HCT116 (cell line): ENCODE measurements at regions not wholly inside any gene's neighbourhood (a gene's known extent, or its start where the extent isn't known, plus 50 kb on each side); places are given as distances from the start of the nearest gene placed in this dataset.

ENCODE experiments used
- ATAC-seq: fragments of 200-7000 bp; cut with Tn5 transposase; 2 replicates; pipeline ENCODE4 v1.9.1; 2020; ENCODE audit warnings: mild to moderate bottlenecking, moderate library complexity
- BruUV-seq: library from RNA; stranded (reverse); fragments of 400-500 nt; replicated peaks from 2 replicates; lab custom pipeline; 2021; lab: Mats Ljungman, UMichigan
- CTCF ChIA-PET: fragments of 300-600 bp; sonication (Branson Sonifier 250); formaldehyde crosslinking; loops from one replicate; lab custom pipeline; 2021; ENCODE audit warnings: antibody characterized with exemption; lab: Charles Lee
- POLR2A ChIA-PET: fragments of 300-600, 350-600 bp; sonication (Branson Sonifier 250); formaldehyde crosslinking; loops from one replicate; lab custom pipeline; 2021; ENCODE audit warnings: antibody characterized with exemption; lab: Charles Lee
- RAD21 ChIA-PET, 2 experiments: fragments of 300-600 bp; sonication (Branson Sonifier 250); formaldehyde crosslinking; loops; one replicate each; lab custom pipeline; 2023; ENCODE audit warnings: low total read pairs in 2 of 2; ENCODE audit not compliant: uncharacterized antibody in 2 of 2, unreplicated experiment in 2 of 2, low non-redundant PET in 1 of 2; lab: Charles Lee
- DNase-seq: peaks from one replicate; pipeline ENCODE4 v3.0.0-alpha.2; 2010; ENCODE audit warnings: low read depth, low spot score
- H2AFZ ChIP-seq: fragments of 200-600 bp; shearing (Covaris generic), sonication (generic); 2 replicates; pipeline ENCODE4 v1.6.1; 2017; ENCODE audit warnings: low read depth, mixed run types, mixed read lengths, antibody characterized with exemption, low read length; ENCODE audit not compliant: poor library complexity, severe bottlenecking
- H3K27ac ChIP-seq: 2 replicates; pipeline ENCODE4 v1.5.1; 2012; ENCODE audit warnings: low read depth, low read length
- H3K27me3 ChIP-seq: fragments of 200-600 bp; sonication (generic); 2 replicates; pipeline ENCODE4 v1.6.1; 2016; ENCODE audit warnings: mixed run types, low read length, mixed read lengths; ENCODE audit not compliant: insufficient read depth
- H3K36me3 ChIP-seq, 2 experiments: fragments of 200-500 bp in 1 of 2; fragments of 200-600 bp in 1 of 2; sonication (Bioruptor generic) in 1 of 2; sonication (generic) in 1 of 2; 2 replicates each; pipeline versions ENCODE4 v1.5.1 to v1.6.1; 2014 to 2016; ENCODE audit warnings: low read length in 2 of 2, inconsistent platforms in 1 of 2, mixed read lengths in 1 of 2, mixed run types in 1 of 2; ENCODE audit not compliant: insufficient read depth in 2 of 2, control insufficient read depth in 1 of 2
- H3K4me1 ChIP-seq, 2 experiments: fragments of 200-600 bp in 1 of 2; sonication (generic) in 1 of 2; 2 replicates each; pipeline versions ENCODE4 v1.5.1 to v1.6.1; 2012 to 2017; ENCODE audit warnings: low read length in 2 of 2, inconsistent platforms in 1 of 2, mild to moderate bottlenecking in 1 of 2, mixed read lengths in 1 of 2, mixed run types in 1 of 2, moderate library complexity in 1 of 2; ENCODE audit not compliant: insufficient read depth in 2 of 2, control insufficient read depth in 1 of 2
- H3K4me2 ChIP-seq: fragments of 200-600 bp; sonication (generic); 2 replicates; pipeline ENCODE4 v1.6.1; 2017; ENCODE audit warnings: mixed run types, low read length, mixed read lengths
- H3K4me3 ChIP-seq, 2 experiments: fragments of 200-600 bp in 1 of 2; sonication (generic) in 1 of 2; replicated peaks in 1 of 2; 2 replicates each; pipeline ENCODE4 v1.5.1; 2011 to 2016; ENCODE audit warnings: low read length in 2 of 2, control low read depth in 1 of 2, low read depth in 1 of 2, mild to moderate bottlenecking in 1 of 2, mixed read lengths in 1 of 2, mixed run types in 1 of 2
- H3K79me2 ChIP-seq: fragments of 200-600 bp; sonication (generic); 2 replicates; pipeline ENCODE4 v1.6.1; 2017; ENCODE audit warnings: mild to moderate bottlenecking, mixed run types, low read length, moderate library complexity, mixed read lengths; ENCODE audit not compliant: insufficient read depth
- H3K9ac ChIP-seq: fragments of 200-600 bp; sonication (generic); 2 replicates; pipeline ENCODE4 v1.6.1; 2016; ENCODE audit warnings: low read length, mixed read lengths
- H3K9me2 ChIP-seq: fragments of 200-600 bp; sonication (generic), shearing (Covaris generic); 2 replicates; pipeline ENCODE4 v1.6.1; 2017; ENCODE audit warnings: mixed run types, mild to moderate bottlenecking, moderate library complexity; ENCODE audit not compliant: insufficient read depth
- H3K9me3 ChIP-seq, 2 experiments: fragments of 200-500 bp in 1 of 2; fragments of 200-600 bp in 1 of 2; sonication (Bioruptor generic) in 1 of 2; sonication (generic) in 1 of 2; 2 replicates each; pipeline ENCODE4 v1.6.1; 2014 to 2017; ENCODE audit warnings: low read length in 2 of 2, mixed read lengths in 2 of 2, inconsistent platforms in 1 of 2, low read depth in 1 of 2, mild to moderate bottlenecking in 1 of 2, mixed run types in 1 of 2, moderate library complexity in 1 of 2; ENCODE audit not compliant: control insufficient read depth in 1 of 2, insufficient read depth in 1 of 2
- H4K20me1 ChIP-seq: fragments of 200-600 bp; sonication (generic), shearing (Covaris generic); 2 replicates; pipeline ENCODE4 v1.6.1; 2017; ENCODE audit warnings: mixed run types, mild to moderate bottlenecking, moderate library complexity; ENCODE audit not compliant: insufficient read depth
- CEBPB ChIP-seq: IDR thresholded peaks from 2 replicates; pipeline ENCODE4 v1.6.1; 2012; ENCODE audit warnings: low read depth
- EGR1 ChIP-seq: IDR thresholded peaks from 2 replicates; pipeline ENCODE4 v1.6.1; 2012; ENCODE audit warnings: low read depth
- EZH2 ChIP-seq: fragments of 200-600 bp; sonication (generic); IDR thresholded peaks from 2 replicates; pipeline ENCODE4 v1.6.1; 2017; ENCODE audit warnings: antibody characterized with exemption, mixed run types
- EZH2phosphoT487 ChIP-seq: fragments of 200-600 bp; IDR thresholded peaks from 2 replicates; pipeline ENCODE4 v1.6.1; 2018; ENCODE audit warnings: antibody characterized with exemption, borderline replicate concordance
- RAD21 ChIP-seq: IDR thresholded peaks from 2 replicates; pipeline ENCODE4 v1.6.1; 2012; ENCODE audit warnings: low read depth, mild to moderate bottlenecking
- SP1 ChIP-seq: IDR thresholded peaks from 2 replicates; pipeline ENCODE4 v1.6.1; 2012; ENCODE audit warnings: low read depth
- TCF7L2 ChIP-seq: IDR thresholded peaks from 2 replicates; pipeline ENCODE4 v1.7.0; 2011; ENCODE audit warnings: borderline replicate concordance, inconsistent platforms; ENCODE audit not compliant: insufficient read depth, insufficient read length; ENCODE audit errors: extremely low read depth
- YY1 ChIP-seq: IDR thresholded peaks from 2 replicates; pipeline ENCODE4 v1.6.1; 2011; ENCODE audit warnings: low read length, low read depth, moderate library complexity, mild to moderate bottlenecking; ENCODE audit not compliant: insufficient replicate concordance; ENCODE audit errors: extremely low read depth
- ZFX ChIP-seq: fragments of 450-650 bp; IDR thresholded peaks from 2 replicates; pipeline ENCODE4 v1.6.1; 2017
- ZNF274 ChIP-seq: fragments of 200-500 bp; sonication (Bioruptor generic); IDR thresholded peaks from 2 replicates; pipeline ENCODE4 v1.6.1; 2014; ENCODE audit warnings: mild to moderate bottlenecking, low read depth, low read length, inconsistent platforms
- intact Hi-C: fragments of 100-400 bp; cut with micrococcal nuclease; formaldehyde crosslinking; loops from 2 replicates; pipeline ENCODE4 v1.10.0; 2022
- TF ChIP-seq, protein P1 (sequence below): IDR thresholded peaks from 2 replicates; pipeline ENCODE4 v1.6.1; 2012; ENCODE audit warnings: low read depth
- TF ChIP-seq, protein P2 (sequence below), 3 experiments: fragments of 200-600 bp in 1 of 3; sonication (generic) in 1 of 3; IDR thresholded peaks in 2 of 3; conservative IDR thresholded peaks in 1 of 3; 2 replicates each; pipeline ENCODE4 v1.5.1; 2012 to 2017; ENCODE audit warnings: low read depth in 2 of 3, low read length in 2 of 3, antibody characterized with exemption in 1 of 3, borderline replicate concordance in 1 of 3, control low read depth in 1 of 3, mild to moderate bottlenecking in 1 of 3, mixed read lengths in 1 of 3, mixed run types in 1 of 3, moderate library complexity in 1 of 3; ENCODE audit not compliant: insufficient read depth in 1 of 3
- TF ChIP-seq, protein P3 (sequence below): IDR thresholded peaks from 2 replicates; pipeline ENCODE4 v1.6.1; 2012

DNA sequence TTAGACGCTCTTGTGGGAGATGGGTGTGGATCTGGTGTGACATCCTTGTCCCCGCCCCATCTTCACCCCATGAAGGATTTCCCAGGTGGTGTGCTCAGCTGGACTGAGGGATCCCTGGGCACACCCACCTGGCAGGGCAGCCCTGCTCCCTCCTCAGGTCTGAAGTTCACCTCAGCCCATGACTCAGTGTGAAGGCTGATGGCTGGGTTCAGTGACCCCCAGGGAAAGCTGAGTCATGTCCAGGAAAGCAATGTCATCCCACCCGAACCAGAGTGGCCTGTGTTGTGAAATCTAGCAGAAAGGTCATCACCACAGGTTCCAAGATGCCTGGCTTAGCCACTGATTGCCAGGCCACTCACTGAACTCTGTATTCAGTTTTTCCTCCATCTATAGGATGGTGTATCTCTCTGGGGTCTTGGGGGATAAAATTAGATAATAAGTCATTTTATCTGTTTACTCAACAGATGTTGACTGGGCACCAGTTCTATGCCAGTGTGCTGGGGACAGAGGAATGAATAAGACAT is 97.7 kb upstream of the JUN start (continued):
- TF ChIP-seq YY1 (no peak), ZFX (no peak), EZH2 (no peak), EGR1 (peak; percentile 37; the same call in 1 of the 2 replicates), ZNF274 (no peak), CEBPB (peak; percentile 98), EZH2phosphoT487 (no peak)
- TF ChIP-seq, protein P1, sequence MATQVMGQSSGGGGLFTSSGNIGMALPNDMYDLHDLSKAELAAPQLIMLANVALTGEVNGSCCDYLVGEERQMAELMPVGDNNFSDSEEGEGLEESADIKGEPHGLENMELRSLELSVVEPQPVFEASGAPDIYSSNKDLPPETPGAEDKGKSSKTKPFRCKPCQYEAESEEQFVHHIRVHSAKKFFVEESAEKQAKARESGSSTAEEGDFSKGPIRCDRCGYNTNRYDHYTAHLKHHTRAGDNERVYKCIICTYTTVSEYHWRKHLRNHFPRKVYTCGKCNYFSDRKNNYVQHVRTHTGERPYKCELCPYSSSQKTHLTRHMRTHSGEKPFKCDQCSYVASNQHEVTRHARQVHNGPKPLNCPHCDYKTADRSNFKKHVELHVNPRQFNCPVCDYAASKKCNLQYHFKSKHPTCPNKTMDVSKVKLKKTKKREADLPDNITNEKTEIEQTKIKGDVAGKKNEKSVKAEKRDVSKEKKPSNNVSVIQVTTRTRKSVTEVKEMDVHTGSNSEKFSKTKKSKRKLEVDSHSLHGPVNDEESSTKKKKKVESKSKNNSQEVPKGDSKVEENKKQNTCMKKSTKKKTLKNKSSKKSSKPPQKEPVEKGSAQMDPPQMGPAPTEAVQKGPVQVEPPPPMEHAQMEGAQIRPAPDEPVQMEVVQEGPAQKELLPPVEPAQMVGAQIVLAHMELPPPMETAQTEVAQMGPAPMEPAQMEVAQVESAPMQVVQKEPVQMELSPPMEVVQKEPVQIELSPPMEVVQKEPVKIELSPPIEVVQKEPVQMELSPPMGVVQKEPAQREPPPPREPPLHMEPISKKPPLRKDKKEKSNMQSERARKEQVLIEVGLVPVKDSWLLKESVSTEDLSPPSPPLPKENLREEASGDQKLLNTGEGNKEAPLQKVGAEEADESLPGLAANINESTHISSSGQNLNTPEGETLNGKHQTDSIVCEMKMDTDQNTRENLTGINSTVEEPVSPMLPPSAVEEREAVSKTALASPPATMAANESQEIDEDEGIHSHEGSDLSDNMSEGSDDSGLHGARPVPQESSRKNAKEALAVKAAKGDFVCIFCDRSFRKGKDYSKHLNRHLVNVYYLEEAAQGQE, result no peak

- H3K9me2 ChIP-seq, result no peaks in the 10 kb centered on the region
- no peaks in the 10 kb centered on the region for H4K20me1 ChIP-seq
- H3K4me3 ChIP-seq, result no peak overlapping the region
- ATAC-seq (no peak), DNase-seq (no peak)
- H3K4me1 ChIP-seq, result peaks cover 48 to 56% of the 10 kb centered on the region in 2 experiments
- H3K36me3 ChIP-seq, result no peaks in the 10 kb centered on the region
- peak overlapping the region; percentile 46 for H3K9ac ChIP-seq
- peak overlapping the region; percentile 53 for H3K27ac ChIP-seq
- ChIA-PET POLR2A (interaction anchor here (0.8 to 1.7 kb wide), 3 partner anchors 20 to 99 kb away, joined by 3 to 5 read pairs (median 4); partner anchors contain the start of gene JUN), CTCF (interaction anchor here (1.7 kb wide), 1 partner anchor 817 kb away, joined by 4 read pairs; no protein-coding TSS in a partner anchor), RAD21 (interaction anchor here in 1 of 2 experiments (0.6 kb wide), 1 partner anchor 933 kb away, joined by 3 read pairs; no protein-coding TSS in a partner anchor)
- H2AFZ ChIP-seq, result no peak overlapping the region
- H3K79me2 ChIP-seq, result no peaks in the 10 kb centered on the region
- no peaks in the 10 kb centered on the region for H3K27me3 ChIP-seq
- peak overlapping the region; percentile 68 for H3K4me2 ChIP-seq
- intact Hi-C loops, result loop anchor here (2.0 to 10.0 kb wide), 3 partner anchors 65 to 412 kb away; partner anchors contain the start of genes FGGY and JUN
- no TSS peak for BruUV-seq
- TF ChIP-seq, protein P2, sequence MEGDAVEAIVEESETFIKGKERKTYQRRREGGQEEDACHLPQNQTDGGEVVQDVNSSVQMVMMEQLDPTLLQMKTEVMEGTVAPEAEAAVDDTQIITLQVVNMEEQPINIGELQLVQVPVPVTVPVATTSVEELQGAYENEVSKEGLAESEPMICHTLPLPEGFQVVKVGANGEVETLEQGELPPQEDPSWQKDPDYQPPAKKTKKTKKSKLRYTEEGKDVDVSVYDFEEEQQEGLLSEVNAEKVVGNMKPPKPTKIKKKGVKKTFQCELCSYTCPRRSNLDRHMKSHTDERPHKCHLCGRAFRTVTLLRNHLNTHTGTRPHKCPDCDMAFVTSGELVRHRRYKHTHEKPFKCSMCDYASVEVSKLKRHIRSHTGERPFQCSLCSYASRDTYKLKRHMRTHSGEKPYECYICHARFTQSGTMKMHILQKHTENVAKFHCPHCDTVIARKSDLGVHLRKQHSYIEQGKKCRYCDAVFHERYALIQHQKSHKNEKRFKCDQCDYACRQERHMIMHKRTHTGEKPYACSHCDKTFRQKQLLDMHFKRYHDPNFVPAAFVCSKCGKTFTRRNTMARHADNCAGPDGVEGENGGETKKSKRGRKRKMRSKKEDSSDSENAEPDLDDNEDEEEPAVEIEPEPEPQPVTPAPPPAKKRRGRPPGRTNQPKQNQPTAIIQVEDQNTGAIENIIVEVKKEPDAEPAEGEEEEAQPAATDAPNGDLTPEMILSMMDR (IDR thresholded peaks at IDR 0.05 in 2 of 3, conservative IDR thresholded peaks at IDR 0.05 in 1 of 3; ENCODE audit: borderline replicate concordance in 1 of 3, insufficient read depth in 1 of 3, low read depth in 2 of 3, low read length in 2 of 3), result no peak
- TF ChIP-seq YY1 (no peak), SP1 (no peak), ZFX (no peak), RAD21 (no peak), TCF7L2 (peak; percentile 18), CEBPB (no peak), ZNF274 (no peak)
- TF ChIP-seq, protein P3, sequence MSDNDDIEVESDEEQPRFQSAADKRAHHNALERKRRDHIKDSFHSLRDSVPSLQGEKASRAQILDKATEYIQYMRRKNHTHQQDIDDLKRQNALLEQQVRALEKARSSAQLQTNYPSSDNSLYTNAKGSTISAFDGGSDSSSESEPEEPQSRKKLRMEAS, result no peak
- TF ChIP-seq, all 23 proteins: peak for 1
- no peaks in the 10 kb centered on the region for H3K9me3 ChIP-seq
Measured at GRCh38 chr1:58882322-58882948, 98.6 kb upstream of the JUN start.
